Fibroblast of gingiva (primary cell): ENCODE measurements at regions not wholly inside any gene's neighbourhood (a gene's known extent, or its start where the extent isn't known, plus 50 kb on each side); places are given as distances from the start of the nearest gene placed in this dataset.

Source experiments
- DNase-seq: peaks from one replicate; pipeline ENCODE4 v3.0.0-alpha.2; 2011; ENCODE audit warnings: low read depth

- no peak for DNase-seq
These were observed 112.0 kb downstream of the LITAF start for GRCh38 chr16:11474617-11475291.

GRCh38 chr16:11475896-11476630 is 110.7 kb downstream of the LITAF start:
- DNase-seq, result no peak

GRCh38 chr16:11476676-11477075 is 110.0 kb downstream of the LITAF start:
- DNase-seq, result no peak

GRCh38 chr16:11478431-11479119 is 108.1 kb downstream of the LITAF start:
- DNase-seq, result no peak

GRCh38 chr16:11479916-11480315 is 106.8 kb downstream of the LITAF start:
- DNase-seq, result no peak

GRCh38 chr16:11480634-11481033 is 106.1 kb downstream of the LITAF start:
- no peak for DNase-seq

- DNase-seq, result peak; percentile 27
These were observed 104.7 kb downstream of the LITAF start for GRCh38 chr16:11481987-11482386.

- DNase-seq, result no peak
These were observed 103.6 kb downstream of the LITAF start for GRCh38 chr16:11482946-11483748.

- no peak for DNase-seq
These were observed 101.9 kb downstream of the LITAF start for GRCh38 chr16:11484691-11485258.

- no peak for DNase-seq
These were observed 101.0 kb downstream of the LITAF start for GRCh38 chr16:11485676-11486075.

- no peak for DNase-seq
These were observed 99.4 kb downstream of the LITAF start for GRCh38 chr16:11487289-11487688.

- no peak for DNase-seq
These were observed 98.4 kb downstream of the LITAF start for GRCh38 chr16:11488304-11488703.

- no peak for DNase-seq
These were observed 95.2 kb downstream of the LITAF start for GRCh38 chr16:11491524-11491923.

GRCh38 chr16:11492808-11493530 is 93.8 kb downstream of the LITAF start:
- no peak for DNase-seq

- DNase-seq, result no peak
These were observed 93.2 kb downstream of the LITAF start for GRCh38 chr16:11493531-11493929.

GRCh38 chr16:11494029-11494428 is 92.7 kb downstream of the LITAF start:
- no peak for DNase-seq

GRCh38 chr16:11494433-11494832 is 92.3 kb downstream of the LITAF start:
- no peak for DNase-seq

- DNase-seq, result no peak
These were observed 91.7 kb downstream of the LITAF start for GRCh38 chr16:11495066-11495407.
